CD14-positive monocyte (primary cell): ENCODE measurements at regions not wholly inside any gene's neighbourhood (a gene's known extent, or its start where the extent isn't known, plus 50 kb on each side); places are given as distances from the start of the nearest gene placed in this dataset.

Source experiments
- DNase-seq, 3 donors: peaks; one replicate each; pipeline ENCODE4 v3.0.0-alpha.2; 2011 to 2022
- H2AFZ ChIP-seq: 2 replicates; pipeline ENCODE4 v1.6.0; 2012; ENCODE audit warnings: mild to moderate bottlenecking, low read depth, low read length, inconsistent platforms; ENCODE audit not compliant: insufficient read depth, poor library complexity, severe bottlenecking
- H3K27ac ChIP-seq, 2 donors: 1 replicate in 1 of 2; 2 replicates in 1 of 2; pipeline ENCODE4 v1.5.1; 2012 to 2013; ENCODE audit warnings: low read length in 2 of 2, control low read depth in 1 of 2, inconsistent platforms in 1 of 2, low read depth in 1 of 2, mild to moderate bottlenecking in 1 of 2
- H3K27me3 ChIP-seq, 2 donors: one replicate each; pipeline versions ENCODE4 v1.6.0 to v1.6.1; 2011 to 2013; ENCODE audit warnings: low read length in 2 of 2; ENCODE audit not compliant: control insufficient read depth in 2 of 2, insufficient read depth in 2 of 2
- H3K36me3 ChIP-seq, 2 donors: replicated peaks in 1 of 2; 1 replicate in 1 of 2; 2 replicates in 1 of 2; pipeline versions ENCODE4 v1.5.1 to v1.6.1; 2012 to 2013; ENCODE audit warnings: low read length in 2 of 2, control low read depth in 1 of 2, inconsistent platforms in 1 of 2, mild to moderate bottlenecking in 1 of 2; ENCODE audit not compliant: insufficient read depth in 2 of 2, control insufficient read depth in 1 of 2
- H3K4me1 ChIP-seq, 2 donors: 1 replicate in 1 of 2; 2 replicates in 1 of 2; pipeline versions ENCODE4 v1.5.1 to v1.6.1; 2012 to 2013; ENCODE audit warnings: low read length in 2 of 2, control low read depth in 1 of 2, inconsistent platforms in 1 of 2, mild to moderate bottlenecking in 1 of 2, moderate library complexity in 1 of 2; ENCODE audit not compliant: insufficient read depth in 2 of 2, control insufficient read depth in 1 of 2
- H3K4me2 ChIP-seq: replicated peaks from 2 replicates; pipeline ENCODE3; 2012; ENCODE audit warnings: low read length, moderate library complexity, mild to moderate bottlenecking; ENCODE audit not compliant: poor library complexity, severe bottlenecking; ENCODE audit errors: extremely low read depth
- H3K4me3 ChIP-seq, 3 experiments: fragments of 200-600 bp in 1 of 3; sonication (generic) in 1 of 3; replicated peaks in 1 of 3; 1 replicate in 2 of 3; 2 replicates in 1 of 3; pipeline ENCODE4 v1.5.1; 2011 to 2013; ENCODE audit warnings: low read length in 3 of 3, mild to moderate bottlenecking in 3 of 3, control low read depth in 2 of 3, low read depth in 2 of 3, inconsistent platforms in 1 of 3, moderate library complexity in 1 of 3
- H3K79me2 ChIP-seq: 2 replicates; pipeline ENCODE4 v1.6.0; 2012; ENCODE audit warnings: mild to moderate bottlenecking, control low read depth, inconsistent platforms, low read length, moderate library complexity; ENCODE audit not compliant: insufficient read depth
- H3K9ac ChIP-seq: 2 replicates; pipeline ENCODE4 v1.6.0; 2017; ENCODE audit warnings: low read length, mild to moderate bottlenecking; ENCODE audit not compliant: insufficient read depth, poor library complexity, severe bottlenecking
- H3K9me3 ChIP-seq, 2 donors: replicated peaks in 1 of 2; 1 replicate in 1 of 2; 2 replicates in 1 of 2; pipeline versions ENCODE4 v1.5.1 to v1.6.1; 2012 to 2013; ENCODE audit warnings: low read length in 2 of 2, control low read depth in 1 of 2; ENCODE audit not compliant: control insufficient read depth in 1 of 2, insufficient read depth in 1 of 2
- H4K20me1 ChIP-seq: 2 replicates; pipeline ENCODE4 v1.6.0; 2012; ENCODE audit warnings: mild to moderate bottlenecking, low read length, control low read depth, moderate library complexity; ENCODE audit not compliant: insufficient read depth
- H3K27ac Mint-ChIP-seq, 7 donors: one replicate each; pipeline ENCODE4 v1.8.0; 2020; ENCODE audit warnings: mild to moderate bottlenecking in 7 of 7, mixed read lengths in 7 of 7, moderate library complexity in 6 of 7, inconsistent platforms in 2 of 7
- H3K27me3 Mint-ChIP-seq, 3 donors: one replicate each; pipeline ENCODE4 v1.8.0; 2021 to 2022; ENCODE audit warnings: low read depth in 3 of 3, mild to moderate bottlenecking in 3 of 3, mixed read lengths in 3 of 3, moderate library complexity in 3 of 3, inconsistent platforms in 1 of 3
- H3K36me3 Mint-ChIP-seq, 2 donors: one replicate each; pipeline ENCODE4 v1.8.0; 2020; ENCODE audit warnings: mixed read lengths in 2 of 2, inconsistent platforms in 1 of 2, mild to moderate bottlenecking in 1 of 2
- H3K4me1 Mint-ChIP-seq: one replicate; pipeline ENCODE4 v1.8.0; 2020; ENCODE audit warnings: mild to moderate bottlenecking, mixed read lengths
- H3K4me3 Mint-ChIP-seq, 2 donors: one replicate each; pipeline ENCODE4 v1.8.0; 2020; ENCODE audit warnings: mild to moderate bottlenecking in 2 of 2, mixed read lengths in 2 of 2, moderate library complexity in 1 of 2
- H3K9me3 Mint-ChIP-seq, 7 donors: one replicate each; pipeline ENCODE4 v1.8.0; 2020 to 2022; ENCODE audit warnings: mixed read lengths in 7 of 7, mild to moderate bottlenecking in 6 of 7, moderate library complexity in 6 of 7, inconsistent platforms in 2 of 7
- WGBS: methylation state at CpG from one replicate; pipeline ENCODE4 v1.1.5; 2013; ENCODE audit warnings: missing lambda C conversion rate; ENCODE audit not compliant: insufficient coverage; 5-methylcytosine and 5-hydroxymethylcytosine counted together
- intact Hi-C, 2 donors: fragments of 100-400 bp; cut with micrococcal nuclease; formaldehyde crosslinking; loops; one replicate each; pipeline versions ENCODE4 v1.15.0 to v1.15.1; 2023
- TF ChIP-seq, protein P1 (sequence below): fragments of 200-600 bp; IDR thresholded peaks from one replicate; pipeline ENCODE4 v1.8.0; 2022; ENCODE audit warnings: antibody characterized with exemption, mild to moderate bottlenecking

DNA sequence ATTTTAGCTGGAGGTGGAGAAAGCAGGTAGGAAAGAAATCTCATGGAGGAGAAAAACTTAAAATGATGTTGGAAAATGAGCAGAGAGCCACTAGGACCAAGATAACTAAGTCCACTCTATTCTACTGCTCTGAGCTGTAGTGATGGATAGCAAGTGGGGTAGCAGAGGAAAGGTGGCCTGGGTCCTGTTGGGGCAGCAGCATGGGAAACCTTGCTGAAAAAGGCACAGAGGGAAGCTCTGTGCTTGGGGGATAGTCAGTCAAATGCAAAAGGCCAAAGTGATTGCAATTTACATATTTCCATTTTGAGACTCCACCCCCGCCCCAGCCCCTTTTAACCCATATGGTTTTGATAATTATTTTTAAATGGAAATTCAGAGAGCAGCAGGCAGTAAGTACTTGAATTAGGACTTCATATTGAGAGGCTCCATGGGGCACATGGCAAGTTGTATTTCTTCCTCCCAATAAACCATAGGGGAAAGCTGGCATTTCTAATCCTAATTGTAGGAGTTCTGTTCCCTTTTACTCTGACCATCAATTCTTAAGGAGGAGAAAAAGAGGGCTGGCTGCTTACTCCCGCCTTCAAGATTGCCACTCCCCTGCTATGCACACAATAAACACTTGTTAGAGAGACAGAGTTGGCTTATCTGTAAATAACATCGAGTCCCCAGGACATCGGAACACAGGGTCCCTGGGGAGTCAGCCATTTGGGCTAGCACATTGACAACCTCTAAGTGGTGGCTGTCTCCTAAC is 1341.5 kb upstream of the TENM4 start:
- Mint-ChIP-seq H3K27me3 (peaks cover 0 to 2% (median 0%) of the 10 kb centered on the region in 3 donors), H3K9me3 (peaks cover 0 to 3% (median 0%) of the 10 kb centered on the region in 7 donors), H3K36me3 (no peaks in the 10 kb centered on the region), H3K27ac (no peak overlapping the region), H3K4me1 (no peaks in the 10 kb centered on the region), H3K4me3 (no peak overlapping the region)
- no peak overlapping the region for H3K4me2 ChIP-seq
- no peak overlapping the region for H3K4me3 ChIP-seq
- no peak overlapping the region for H3K9ac ChIP-seq
- no peak overlapping the region for H3K27ac ChIP-seq
- no peak overlapping the region for H2AFZ ChIP-seq
- H3K36me3 ChIP-seq: no peaks in the 10 kb centered on the region
- no peaks in the 10 kb centered on the region for H3K27me3 ChIP-seq
- H3K79me2 ChIP-seq: no peaks in the 10 kb centered on the region
- no peaks in the 10 kb centered on the region for H3K9me3 ChIP-seq
- H3K4me1 ChIP-seq: no peaks in the 10 kb centered on the region
- no peak for DNase-seq
- TF ChIP-seq, protein P1, sequence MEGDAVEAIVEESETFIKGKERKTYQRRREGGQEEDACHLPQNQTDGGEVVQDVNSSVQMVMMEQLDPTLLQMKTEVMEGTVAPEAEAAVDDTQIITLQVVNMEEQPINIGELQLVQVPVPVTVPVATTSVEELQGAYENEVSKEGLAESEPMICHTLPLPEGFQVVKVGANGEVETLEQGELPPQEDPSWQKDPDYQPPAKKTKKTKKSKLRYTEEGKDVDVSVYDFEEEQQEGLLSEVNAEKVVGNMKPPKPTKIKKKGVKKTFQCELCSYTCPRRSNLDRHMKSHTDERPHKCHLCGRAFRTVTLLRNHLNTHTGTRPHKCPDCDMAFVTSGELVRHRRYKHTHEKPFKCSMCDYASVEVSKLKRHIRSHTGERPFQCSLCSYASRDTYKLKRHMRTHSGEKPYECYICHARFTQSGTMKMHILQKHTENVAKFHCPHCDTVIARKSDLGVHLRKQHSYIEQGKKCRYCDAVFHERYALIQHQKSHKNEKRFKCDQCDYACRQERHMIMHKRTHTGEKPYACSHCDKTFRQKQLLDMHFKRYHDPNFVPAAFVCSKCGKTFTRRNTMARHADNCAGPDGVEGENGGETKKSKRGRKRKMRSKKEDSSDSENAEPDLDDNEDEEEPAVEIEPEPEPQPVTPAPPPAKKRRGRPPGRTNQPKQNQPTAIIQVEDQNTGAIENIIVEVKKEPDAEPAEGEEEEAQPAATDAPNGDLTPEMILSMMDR: no peak
- H4K20me1 ChIP-seq: no peaks in the 10 kb centered on the region
- WGBS: no CpG with 5 or more reads among the region's 4 CpGs
- intact Hi-C loops: loop anchor here in 1 of 2 donors (10.0 kb wide), 1 partner anchor 58 kb away; no protein-coding TSS in a partner anchor

DNA sequence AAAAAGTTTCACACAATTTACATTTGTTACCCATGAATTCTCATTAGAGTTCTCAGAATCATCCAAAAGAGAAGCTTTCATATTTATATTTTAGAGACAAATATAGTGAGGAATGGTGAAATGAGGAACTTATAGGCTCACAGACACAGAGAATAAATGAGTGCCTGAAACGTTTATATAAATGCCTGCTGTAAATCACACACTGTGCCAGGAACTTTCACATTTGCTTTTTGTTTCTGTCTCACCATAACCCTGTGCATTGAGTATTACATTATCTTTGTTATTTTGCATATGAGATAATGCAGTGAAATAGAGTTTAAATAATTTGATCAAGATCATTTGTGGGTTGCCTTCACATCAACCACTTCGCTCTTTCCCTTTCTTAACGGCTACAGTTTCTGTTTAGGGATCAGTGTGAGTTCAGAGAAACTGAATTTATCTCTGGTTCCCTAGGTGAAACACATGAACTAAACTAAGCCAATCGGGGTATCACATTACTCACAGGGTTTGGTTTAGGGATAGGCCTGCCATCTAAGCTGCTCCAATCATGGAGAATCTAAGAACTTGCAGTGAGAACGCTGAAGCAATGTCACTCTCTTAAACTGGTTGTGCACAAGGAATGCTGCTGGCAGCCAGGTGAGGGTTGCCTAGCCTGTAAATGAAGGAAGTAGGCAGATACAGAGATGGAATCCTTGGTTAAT is 1339.2 kb upstream of the TENM4 start:
- Histone ChIP-seq H3K36me3 (no peaks in the 10 kb centered on the region), H3K4me3 (no peak overlapping the region), H2AFZ (no peak overlapping the region), H3K27ac (no peak overlapping the region), H3K79me2 (no peaks in the 10 kb centered on the region), H3K27me3 (no peaks in the 10 kb centered on the region), H3K9me3 (no peaks in the 10 kb centered on the region), H4K20me1 (no peaks in the 10 kb centered on the region), H3K4me1 (no peaks in the 10 kb centered on the region), H3K9ac (no peak overlapping the region), H3K4me2 (no peak overlapping the region)
- H3K27ac Mint-ChIP-seq: no peak overlapping the region
- 100% methylated on average over 1 of the region's 5 CpGs for WGBS
- no peak for DNase-seq
- intact Hi-C loops: loop anchor here in 1 of 2 donors (10.0 kb wide), 1 partner anchor 55 kb away; no protein-coding TSS in a partner anchor
- H3K4me1 Mint-ChIP-seq: no peaks in the 10 kb centered on the region
- H3K27me3 Mint-ChIP-seq: peaks cover 0 to 2% (median 0%) of the 10 kb centered on the region in 3 donors
- TF ChIP-seq, protein P1: no peak
- no peak overlapping the region for H3K4me3 Mint-ChIP-seq
- H3K36me3 Mint-ChIP-seq: no peaks in the 10 kb centered on the region
- H3K9me3 Mint-ChIP-seq: peaks cover 0 to 6% (median 0%) of the 10 kb centered on the region in 7 donors
